Tibial nerve (tissue), 4 donors: ENCODE measurements at regions not wholly inside any gene's neighbourhood (a gene's known extent, or its start where the extent isn't known, plus 50 kb on each side); places are given as distances from the start of the nearest gene placed in this dataset.
"Not testable (repeated sequence)": the region's sequence is repeated elsewhere in the genome, so short reads cannot be mapped to it uniquely, and the experiment has no call there.

ENCODE experiments used
- CTCF ChIP-seq, 5 experiments: fragments of 200-600 bp in 3 of 5; fragments of 450-650 bp in 2 of 5; sonication (generic) in 3 of 5; IDR thresholded peaks; one replicate each; pipeline ENCODE4 v1.5.1; 2016 to 2019; ENCODE audit warnings: antibody characterized with exemption in 5 of 5, mild to moderate bottlenecking in 3 of 5, moderate library complexity in 2 of 5
- EP300 ChIP-seq, 2 donors: sonication (generic); formaldehyde crosslinking; IDR thresholded peaks; one replicate each; pipeline ENCODE4 v1.6.1; 2017; ENCODE audit warnings: antibody characterized with exemption in 2 of 2, mild to moderate bottlenecking in 1 of 2
- POLR2A ChIP-seq, 2 donors: fragments of 450-650 bp; IDR thresholded peaks; one replicate each; pipeline ENCODE4 v1.6.1; 2017; ENCODE audit warnings: antibody characterized with exemption in 2 of 2, mild to moderate bottlenecking in 2 of 2, moderate library complexity in 2 of 2

GRCh38 chr14:106335110-106335429 lies 808.7 kb downstream of the TMEM121 start:
- TF ChIP-seq CTCF, POLR2A, EP300 (IDR thresholded peaks at IDR 0.05): not testable (repeated sequence)
